Keratinocyte (primary cell): ENCODE measurements at regions not wholly inside any gene's neighbourhood (a gene's known extent, or its start where the extent isn't known, plus 50 kb on each side); places are given as distances from the start of the nearest gene placed in this dataset.

Experiments used
- DNase-seq: peaks from one replicate; pipeline ENCODE4 v3.0.0-alpha.2; 2011; ENCODE audit warnings: low read depth, missing footprints, low spot score
- FAIRE-seq: peaks from 2 replicates; lab custom pipeline; 2011; peaks lifted over from hg19 to GRCh38; lab: Jason Lieb, UNC
- H2AFZ ChIP-seq: 2 replicates; pipeline ENCODE4 v1.6.0; 2012; ENCODE audit warnings: low read length, control low read depth, inconsistent platforms; ENCODE audit not compliant: control insufficient read depth
- H3K27ac ChIP-seq: 2 replicates; pipeline ENCODE4 v1.5.1; 2011; ENCODE audit warnings: low read length; ENCODE audit not compliant: control insufficient read depth, insufficient read depth
- H3K27me3 ChIP-seq: 3 replicates; pipeline ENCODE4 v1.6.0; 2011; ENCODE audit warnings: low read length; ENCODE audit not compliant: control insufficient read depth, insufficient read depth; ENCODE audit errors: extremely low read depth
- H3K36me3 ChIP-seq, 2 experiments: 2 replicates in 1 of 2; 3 replicates in 1 of 2; pipeline ENCODE4 v1.5.1; 2011; ENCODE audit warnings: low read length in 2 of 2, mild to moderate bottlenecking in 1 of 2; ENCODE audit not compliant: control insufficient read depth in 2 of 2, insufficient read depth in 2 of 2; ENCODE audit errors: extremely low read depth in 1 of 2
- H3K4me1 ChIP-seq: 3 replicates; pipeline ENCODE4 v1.5.1; 2011; ENCODE audit warnings: low read length; ENCODE audit not compliant: control insufficient read depth, insufficient read depth; ENCODE audit errors: extremely low read depth
- H3K4me2 ChIP-seq: 3 replicates; pipeline ENCODE4 v1.6.0; 2011; ENCODE audit warnings: low read depth, low read length; ENCODE audit not compliant: control insufficient read depth, insufficient read depth; ENCODE audit errors: extremely low read depth
- H3K4me3 ChIP-seq, 3 experiments: fragments of 200-600 bp in 1 of 3; sonication (generic) in 1 of 3; 2 replicates in 2 of 3; 3 replicates in 1 of 3; pipeline ENCODE4 v1.5.1; 2011 to 2016; ENCODE audit warnings: low read length in 3 of 3, mild to moderate bottlenecking in 3 of 3, control low read depth in 2 of 3, inconsistent platforms in 1 of 3, low read depth in 1 of 3, mixed read lengths in 1 of 3, mixed run types in 1 of 3, moderate library complexity in 1 of 3; ENCODE audit not compliant: control insufficient read depth in 2 of 3, insufficient read depth in 2 of 3; ENCODE audit errors: extremely low read depth in 1 of 3
- H3K79me2 ChIP-seq: 2 replicates; pipeline ENCODE4 v1.6.0; 2012; ENCODE audit warnings: low read length; ENCODE audit not compliant: control insufficient read depth, insufficient read depth
- H3K9ac ChIP-seq: 3 replicates; pipeline ENCODE4 v1.6.0; 2011; ENCODE audit warnings: low read length; ENCODE audit not compliant: control insufficient read depth, insufficient read depth; ENCODE audit errors: extremely low read depth
- H3K9me1 ChIP-seq: 3 replicates; pipeline ENCODE4 v1.6.0; 2011; ENCODE audit warnings: low read length; ENCODE audit not compliant: control insufficient read depth, insufficient read depth; ENCODE audit errors: extremely low read depth
- H3K9me3 ChIP-seq: 2 replicates; pipeline ENCODE4 v1.5.1; 2012; ENCODE audit warnings: low read depth, low read length; ENCODE audit not compliant: control insufficient read depth
- H4K20me1 ChIP-seq: 3 replicates; pipeline ENCODE4 v1.6.0; 2011; ENCODE audit warnings: low read length; ENCODE audit not compliant: control insufficient read depth, insufficient read depth; ENCODE audit errors: extremely low read depth
- EZH2 ChIP-seq: IDR thresholded peaks from one replicate; pipeline ENCODE4 v1.6.1; 2012; ENCODE audit warnings: inconsistent platforms, mild to moderate bottlenecking, low read length, moderate library complexity
- dilution Hi-C: fragments of 300-500 bp; cut with MboI; formaldehyde crosslinking; loops from one replicate; pipeline ENCODE4 v1.7.0; 2020; ENCODE audit warnings: low sequenced_read_pairs; ENCODE audit not compliant: extremely low pct_ligation_motif_present
- TF ChIP-seq, protein P1 (sequence below), 3 experiments: IDR thresholded peaks in 1 of 3; conservative IDR thresholded peaks in 1 of 3; optimal IDR thresholded peaks in 1 of 3; 2 replicates in 2 of 3; 3 replicates in 1 of 3; pipeline versions ENCODE3 to v1.5.1; 2011; ENCODE audit warnings: low read length in 3 of 3, mild to moderate bottlenecking in 3 of 3, moderate library complexity in 2 of 3, control low read depth in 1 of 3, inconsistent platforms in 1 of 3; ENCODE audit not compliant: insufficient read depth in 2 of 3; ENCODE audit errors: extremely low read depth in 1 of 3

- H3K9ac ChIP-seq, result no peak overlapping the region
- H3K9me1 ChIP-seq, result no peaks in the 10 kb centered on the region
- no peak overlapping the region for H3K4me3 ChIP-seq
- H2AFZ ChIP-seq, result no peak overlapping the region
- TF ChIP-seq EZH2, result no peak
- TF ChIP-seq, protein P1, sequence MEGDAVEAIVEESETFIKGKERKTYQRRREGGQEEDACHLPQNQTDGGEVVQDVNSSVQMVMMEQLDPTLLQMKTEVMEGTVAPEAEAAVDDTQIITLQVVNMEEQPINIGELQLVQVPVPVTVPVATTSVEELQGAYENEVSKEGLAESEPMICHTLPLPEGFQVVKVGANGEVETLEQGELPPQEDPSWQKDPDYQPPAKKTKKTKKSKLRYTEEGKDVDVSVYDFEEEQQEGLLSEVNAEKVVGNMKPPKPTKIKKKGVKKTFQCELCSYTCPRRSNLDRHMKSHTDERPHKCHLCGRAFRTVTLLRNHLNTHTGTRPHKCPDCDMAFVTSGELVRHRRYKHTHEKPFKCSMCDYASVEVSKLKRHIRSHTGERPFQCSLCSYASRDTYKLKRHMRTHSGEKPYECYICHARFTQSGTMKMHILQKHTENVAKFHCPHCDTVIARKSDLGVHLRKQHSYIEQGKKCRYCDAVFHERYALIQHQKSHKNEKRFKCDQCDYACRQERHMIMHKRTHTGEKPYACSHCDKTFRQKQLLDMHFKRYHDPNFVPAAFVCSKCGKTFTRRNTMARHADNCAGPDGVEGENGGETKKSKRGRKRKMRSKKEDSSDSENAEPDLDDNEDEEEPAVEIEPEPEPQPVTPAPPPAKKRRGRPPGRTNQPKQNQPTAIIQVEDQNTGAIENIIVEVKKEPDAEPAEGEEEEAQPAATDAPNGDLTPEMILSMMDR (optimal IDR thresholded peaks at IDR 0.05 in 1 of 3, IDR thresholded peaks at IDR 0.05 in 1 of 3, conservative IDR thresholded peaks at IDR 0.05 in 1 of 3; ENCODE audit: extremely low read depth in 1 of 3, insufficient read depth in 2 of 3, low read length in 3 of 3), result no peak
- H3K79me2 ChIP-seq, result no peaks in the 10 kb centered on the region
- dilution Hi-C loops, result no loop called here
- H3K27ac ChIP-seq, result no peak overlapping the region
- DNase-seq (no peak), FAIRE-seq (no peak)
- H3K9me3 ChIP-seq, result peaks cover 5% of the 10 kb centered on the region
- H4K20me1 ChIP-seq, result no peaks in the 10 kb centered on the region
- no peaks in the 10 kb centered on the region for H3K4me1 ChIP-seq
- H3K36me3 ChIP-seq, result no peaks in the 10 kb centered on the region
- H3K4me2 ChIP-seq, result no peak overlapping the region
- H3K27me3 ChIP-seq, result no peaks in the 10 kb centered on the region
Observed at GRCh38 chr20:60281295-60281694, 323.1 kb downstream of the CDH26 start.

DNA sequence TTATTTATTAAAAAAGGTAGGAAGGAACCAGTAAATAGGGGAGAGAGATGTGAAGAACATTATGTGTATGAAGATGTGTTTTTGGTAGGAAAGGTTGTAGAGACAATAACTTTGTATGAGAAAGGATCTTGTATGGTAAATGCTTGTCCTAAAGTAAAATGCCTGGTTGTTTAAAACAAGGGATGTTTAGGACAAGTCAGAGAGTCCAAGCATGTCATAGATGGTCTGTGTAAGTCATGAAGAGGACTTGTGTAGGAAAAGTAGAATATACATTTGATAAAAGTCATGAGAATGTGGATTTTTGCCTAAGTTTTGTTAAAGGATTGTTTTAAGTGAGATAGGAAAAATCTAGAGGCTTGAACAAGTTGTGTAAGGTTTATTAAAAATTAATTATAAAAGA is 325.1 kb downstream of the CDH26 start:
- Histone ChIP-seq H4K20me1 (no peaks in the 10 kb centered on the region), H3K79me2 (no peaks in the 10 kb centered on the region), H2AFZ (no peak overlapping the region), H3K27me3 (no peaks in the 10 kb centered on the region), H3K9me3 (peaks cover 5% of the 10 kb centered on the region), H3K27ac (no peak overlapping the region), H3K9me1 (no peaks in the 10 kb centered on the region), H3K36me3 (no peaks in the 10 kb centered on the region), H3K4me1 (peaks cover 3% of the 10 kb centered on the region), H3K4me2 (no peak overlapping the region), H3K4me3 (no peak overlapping the region), H3K9ac (no peak overlapping the region)
- no peak for DNase-seq
- no peak for FAIRE-seq
- dilution Hi-C loops, result no loop called here
- TF ChIP-seq, protein P1 (optimal IDR thresholded peaks at IDR 0.05 in 1 of 3, IDR thresholded peaks at IDR 0.05 in 1 of 3, conservative IDR thresholded peaks at IDR 0.05 in 1 of 3; ENCODE audit: extremely low read depth in 1 of 3, insufficient read depth in 2 of 3, low read length in 3 of 3), result no peak
- no peak for TF ChIP-seq EZH2
